ENCODE measurements at regions not wholly inside any gene's neighbourhood (a gene's known extent, or its start where the extent isn't known, plus 50 kb on each side); places are given as distances from the start of the nearest gene placed in this dataset.

DNA sequence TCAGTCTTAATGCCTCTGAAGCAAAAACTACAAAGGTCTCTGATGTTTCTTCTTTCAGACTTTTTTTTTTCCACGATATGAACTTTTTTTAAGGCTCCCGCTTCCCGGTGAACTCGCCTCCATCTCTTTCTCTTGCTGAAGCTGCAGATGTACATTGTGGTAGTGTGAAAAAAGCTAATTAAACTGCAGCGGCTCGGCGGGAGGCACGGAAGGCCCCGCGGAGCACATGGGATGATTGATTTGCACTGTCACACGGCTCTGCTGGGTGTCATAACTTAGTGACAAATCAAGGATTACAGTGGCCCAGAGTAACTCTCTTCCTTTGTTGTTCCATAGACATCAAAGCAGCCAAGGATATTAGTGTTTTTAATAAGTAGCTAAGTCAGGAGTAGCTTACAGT is 196.3 kb downstream of the AXIN2 start:
- no peak for DNase-seq (ENCODE audit: low read depth)

DNA sequence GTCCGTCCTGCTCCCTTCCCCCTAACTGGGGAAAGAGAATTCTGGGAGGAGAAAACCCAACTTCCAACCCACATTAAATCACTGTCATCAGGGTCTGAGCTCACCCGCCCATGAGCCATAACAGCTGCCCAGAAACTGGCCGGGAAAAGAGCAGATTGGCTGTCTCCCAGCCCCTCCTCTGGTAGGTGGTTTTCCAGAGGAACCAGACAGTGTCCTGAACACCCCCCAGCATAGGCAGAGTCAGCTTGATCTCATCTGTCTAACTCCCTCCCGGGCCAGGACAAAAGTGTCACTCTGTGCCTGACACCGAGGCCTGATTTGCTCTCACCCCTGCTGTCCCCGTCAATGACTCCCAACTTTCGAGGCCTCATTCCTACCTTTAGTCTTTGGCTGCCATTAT is 197.0 kb downstream of the AXIN2 start:
- DNase-seq (ENCODE audit: low read depth) = no peak

DNA sequence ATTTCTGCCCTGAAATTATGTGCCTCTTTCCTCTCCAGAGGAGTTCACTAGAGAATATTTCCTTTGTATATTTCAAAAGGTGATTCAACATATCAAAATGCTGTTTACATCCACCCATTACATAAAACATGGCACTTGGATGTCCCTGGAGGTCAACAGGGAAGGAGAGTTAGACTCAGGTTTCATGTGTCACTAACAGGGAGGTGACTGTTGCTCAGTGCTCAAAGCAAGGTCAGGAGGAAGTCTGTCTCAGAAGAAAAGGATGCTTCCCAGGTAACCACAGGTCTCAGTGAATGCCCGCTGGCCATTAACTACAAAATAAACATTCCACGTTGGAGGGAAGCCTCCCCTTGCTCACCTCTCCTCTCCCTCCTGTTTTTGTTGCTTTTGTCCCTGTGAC is 198.6 kb downstream of the AXIN2 start:
- DNase-seq (ENCODE audit: low read depth) = no peak

GRCh38 chr17:65360961-65361552 is 200.4 kb downstream of the AXIN2 start:
- DNase-seq (ENCODE audit: low read depth) = no peak

DNA sequence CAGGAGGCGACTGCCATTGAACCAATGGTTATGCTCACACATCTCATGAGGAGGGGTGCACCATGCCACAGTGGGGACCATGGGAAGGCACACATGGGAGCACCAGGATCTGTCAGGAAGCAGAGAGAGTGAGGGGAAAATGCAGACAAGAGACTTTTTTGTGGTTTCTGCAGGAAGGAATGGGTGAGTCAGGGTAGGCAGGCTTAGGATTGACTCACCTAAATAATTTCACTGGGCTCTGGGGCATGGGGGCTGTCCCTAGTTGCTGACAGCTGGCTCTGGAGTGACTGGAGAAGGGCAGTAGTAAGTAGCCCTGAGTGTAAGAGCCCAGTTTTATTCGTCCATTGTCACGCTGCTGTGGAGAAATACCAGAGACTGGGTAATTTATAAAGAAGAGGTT is 202.4 kb downstream of the AXIN2 start:
- DNase-seq (ENCODE audit: low read depth) = peak; percentile 0

GRCh38 chr17:65356536-65356935 is 204.9 kb downstream of the AXIN2 start:
- DNase-seq (ENCODE audit: low read depth) = no peak

DNA sequence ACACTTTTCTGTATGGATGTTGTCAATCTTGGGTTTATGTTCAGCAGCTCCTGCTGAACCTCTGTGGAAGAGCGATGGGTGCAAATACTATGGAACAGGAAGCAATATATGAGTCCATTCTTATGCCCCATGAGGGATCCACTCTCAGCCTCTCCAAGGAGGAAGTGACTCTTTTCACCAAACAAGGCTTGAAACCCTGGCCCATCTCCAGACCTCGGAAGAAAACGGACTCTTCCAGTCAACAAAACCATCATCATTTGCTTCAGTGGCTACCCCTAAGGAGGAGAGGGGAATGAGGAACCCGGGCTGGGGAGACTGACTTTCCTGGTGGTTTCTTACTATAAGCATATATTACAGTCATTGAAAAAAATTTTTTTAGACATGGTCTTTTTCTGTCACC is 206.2 kb downstream of the AXIN2 start:
- no peak for DNase-seq (ENCODE audit: low read depth)

DNA sequence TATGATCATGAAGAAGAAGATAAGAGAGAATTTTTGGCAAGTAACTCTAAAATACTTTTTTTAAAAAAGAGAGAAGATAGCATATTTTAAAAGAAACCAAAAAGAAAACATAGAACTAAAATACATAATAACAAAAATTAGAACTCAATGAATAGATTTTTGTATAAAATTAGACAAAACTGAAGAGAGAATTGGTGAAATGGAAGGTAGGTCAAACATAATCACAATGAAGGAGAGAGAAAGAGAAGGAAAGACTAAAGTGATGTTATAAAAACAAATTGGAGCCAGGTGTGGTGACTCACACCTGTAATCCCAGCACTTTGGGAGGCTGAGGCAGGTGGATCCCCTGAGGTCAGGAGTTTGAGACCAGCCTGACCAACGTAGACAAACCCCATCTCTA is 211.5 kb downstream of the AXIN2 start:
- no peak for DNase-seq (ENCODE audit: low read depth)

DNA sequence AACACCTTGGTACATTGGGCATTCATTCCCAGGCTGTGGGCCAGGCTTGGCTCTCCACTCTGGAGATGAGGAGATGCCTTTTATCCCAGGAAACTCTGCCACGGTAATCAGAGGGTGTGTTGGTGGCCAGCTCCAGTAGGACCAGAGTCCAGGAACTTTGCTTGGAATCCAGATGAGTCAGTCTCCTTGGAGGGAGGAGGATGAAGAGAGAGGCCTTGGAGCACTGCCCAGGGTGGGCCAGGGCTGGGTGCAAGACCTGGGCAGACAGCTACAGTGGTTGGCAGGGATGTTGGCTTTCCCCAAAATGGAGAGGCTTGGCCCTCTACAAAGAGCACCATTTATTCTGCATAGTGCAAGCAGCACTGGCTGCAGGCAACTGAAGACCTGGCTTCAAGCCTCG is 209.0 kb downstream of the RGS9 start:
- DNase-seq (ENCODE audit: low read depth) = no peak

DNA sequence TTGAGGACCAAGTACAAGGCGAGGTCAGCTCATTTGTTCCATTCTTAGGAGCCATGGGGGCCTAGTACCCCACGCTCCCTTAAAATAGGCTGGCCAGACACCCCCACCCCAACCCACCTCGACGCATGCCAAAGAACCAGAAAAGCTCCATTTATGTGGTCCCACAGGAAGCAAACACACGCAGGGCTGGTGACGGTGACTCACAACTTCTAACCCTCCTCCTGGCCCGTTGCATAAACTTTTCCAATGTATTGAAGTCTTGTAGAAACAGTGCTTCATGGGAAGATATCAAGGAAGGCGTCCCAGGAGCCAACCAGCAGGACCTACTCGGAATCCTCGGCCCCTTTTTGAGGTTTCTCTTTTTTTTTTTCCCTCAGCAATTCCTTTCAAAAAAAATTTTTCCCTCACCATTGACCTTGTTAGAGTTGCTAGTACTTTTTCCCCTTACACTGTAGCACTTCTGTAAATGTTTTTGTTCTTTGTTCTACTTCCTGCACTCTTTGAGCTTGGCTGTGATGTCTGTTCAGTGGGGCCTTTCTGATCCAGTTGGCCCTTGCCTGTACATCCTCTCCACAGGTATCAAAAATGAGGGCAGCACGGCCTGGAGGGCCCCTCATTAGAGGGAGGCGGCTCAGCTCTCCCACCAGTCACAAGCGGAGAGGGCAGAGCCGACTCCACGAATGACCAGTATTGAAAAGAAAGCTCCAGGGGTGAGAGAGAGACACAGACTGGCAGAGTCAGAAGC is 208.3 kb downstream of the RGS9 start:
- DNase-seq (ENCODE audit: low read depth) = no peak

- DNase-seq (ENCODE audit: low read depth) = no peak
These were observed 203.2 kb downstream of the RGS9 start for GRCh38 chr17:65340401-65340800.

GRCh38 chr17:65334406-65334805 is 197.2 kb downstream of the RGS9 start:
- DNase-seq (ENCODE audit: low read depth) = no peak

DNA sequence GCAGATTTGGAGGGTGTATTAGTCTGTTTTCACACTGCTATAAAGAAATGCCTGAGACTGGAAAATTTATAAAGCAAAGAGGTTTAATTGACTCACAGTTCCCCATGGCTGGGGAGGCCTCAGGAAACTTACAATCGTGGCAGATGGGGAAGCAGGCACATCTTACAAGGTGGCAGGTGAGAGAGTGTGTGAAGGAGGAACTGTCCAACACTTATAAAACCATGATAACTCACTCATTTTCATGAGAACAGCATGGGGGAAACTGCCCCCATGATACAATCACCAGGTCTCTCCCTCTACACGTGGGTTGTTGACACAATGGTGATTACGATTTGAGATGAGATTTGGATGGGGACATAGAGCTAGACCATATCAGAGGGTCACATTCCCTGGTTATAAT is 195.6 kb downstream of the RGS9 start:
- no peak for DNase-seq (ENCODE audit: low read depth)

GRCh38 chr17:65332375-65332774 is 195.2 kb downstream of the RGS9 start:
- DNase-seq (ENCODE audit: low read depth) = no peak

GRCh38 chr17:65328567-65328966 is 191.4 kb downstream of the RGS9 start:
- no peak for DNase-seq (ENCODE audit: low read depth)

DNA sequence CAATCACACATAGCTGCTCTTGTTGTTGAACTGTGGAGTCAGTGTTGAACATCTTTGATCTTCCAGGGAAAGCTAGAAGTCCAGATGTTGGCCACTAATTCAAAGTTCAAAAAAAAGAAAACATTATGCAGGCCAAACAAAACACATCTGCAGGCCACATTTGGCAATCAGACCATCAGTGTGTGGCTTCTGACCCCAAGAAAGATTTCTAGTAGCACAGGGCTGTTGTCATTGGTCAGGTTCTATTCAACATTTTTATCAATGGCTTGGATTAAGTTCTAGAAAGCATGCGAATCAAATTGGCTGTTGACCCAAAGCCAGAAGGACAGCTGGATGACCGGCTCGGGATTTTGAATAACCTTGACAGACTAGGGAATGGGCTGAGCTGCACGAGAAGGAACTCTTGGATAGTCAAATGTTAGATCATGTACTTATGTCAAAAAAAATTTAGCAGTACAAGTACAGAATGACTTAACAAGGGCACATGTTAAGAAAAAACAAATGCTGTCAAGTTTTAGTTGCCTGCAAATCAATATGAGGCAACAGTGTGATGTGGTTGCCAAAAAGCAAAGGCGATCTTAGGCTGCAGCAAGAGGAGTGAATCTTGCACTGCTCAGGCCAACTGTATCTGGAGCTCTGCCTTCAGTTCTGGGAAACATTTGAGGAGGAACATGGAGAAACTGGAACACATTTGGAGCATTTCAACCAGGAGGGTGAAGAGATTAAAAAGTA is 187.6 kb downstream of the RGS9 start:
- peak; percentile 61 for DNase-seq (ENCODE audit: low read depth)

DNA sequence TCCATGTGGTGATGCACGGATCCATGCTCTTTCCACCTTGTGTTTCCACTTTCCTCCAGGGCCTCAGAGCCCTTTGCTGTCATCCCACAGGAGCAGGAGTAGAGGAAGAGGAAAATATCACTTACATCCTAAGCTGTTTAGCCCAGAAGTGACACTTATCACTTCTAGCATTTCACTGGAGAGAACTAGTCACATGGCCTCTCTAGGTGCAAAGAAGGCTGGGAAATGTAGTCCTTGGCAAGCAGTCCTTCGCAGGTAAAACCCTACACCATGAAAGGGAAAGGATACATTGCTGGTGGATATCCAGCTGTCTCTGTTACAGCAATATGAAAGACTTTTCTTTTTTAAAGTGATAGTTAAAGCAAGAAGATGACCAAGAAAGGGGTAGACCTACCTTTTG is 185.9 kb downstream of the RGS9 start:
- DNase-seq (ENCODE audit: low read depth) = no peak

GRCh38 chr17:65320820-65321219 is 183.7 kb downstream of the RGS9 start:
- DNase-seq (ENCODE audit: low read depth) = no peak

DNA sequence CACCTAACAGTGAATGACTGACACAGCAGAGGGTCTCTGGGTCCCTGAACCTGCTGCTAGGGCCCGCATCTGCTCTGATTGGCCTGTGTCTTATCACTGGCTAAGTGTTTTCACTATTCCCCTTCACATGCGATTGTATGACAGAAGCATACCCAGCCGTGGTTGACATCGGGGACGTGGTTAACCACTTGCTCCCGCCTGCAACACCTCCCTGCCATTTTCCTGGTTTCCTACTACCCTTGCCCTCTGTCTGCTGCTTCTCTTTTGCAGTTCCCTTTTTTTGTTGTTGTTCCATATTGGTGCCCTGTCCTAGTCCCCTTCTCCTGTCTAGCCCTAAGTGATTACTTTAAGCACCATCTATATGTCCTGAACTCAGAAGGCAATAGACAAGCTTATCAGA is 177.0 kb downstream of the RGS9 start:
- no peak for DNase-seq (ENCODE audit: low read depth)

DNA sequence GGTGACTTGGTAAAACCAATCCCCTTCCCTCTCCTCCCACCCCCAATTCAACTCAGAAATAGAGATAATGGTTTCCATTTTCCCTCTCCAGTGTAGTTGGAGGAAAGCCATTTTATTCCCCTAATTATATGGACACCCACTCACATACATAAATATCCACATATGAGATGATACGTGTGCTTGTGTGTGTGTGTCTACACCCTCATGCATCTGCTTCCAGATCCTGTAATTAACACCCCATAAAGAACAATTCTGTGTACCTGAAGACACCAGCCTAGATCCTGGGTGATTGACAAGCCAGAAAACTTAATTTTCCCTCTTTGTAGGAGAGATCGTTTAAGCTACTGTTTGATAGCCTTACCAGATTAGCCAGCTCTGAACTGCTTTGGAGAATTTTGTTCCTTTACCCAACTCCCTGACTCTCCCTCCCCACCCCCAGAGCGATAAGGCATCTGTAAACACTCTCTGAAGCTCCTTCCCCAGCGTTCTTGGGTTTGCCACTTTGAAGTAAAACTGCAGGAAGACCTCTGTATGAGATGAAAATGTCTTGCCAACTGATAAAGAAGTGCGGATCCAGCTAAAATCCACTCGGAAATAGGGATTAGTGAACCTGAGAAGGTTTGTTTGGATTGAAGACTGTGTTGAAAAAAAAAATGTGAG is 175.7 kb downstream of the RGS9 start:
- no peak for DNase-seq (ENCODE audit: low read depth)

GRCh38 chr17:65311261-65311660 is 174.1 kb downstream of the RGS9 start:
- DNase-seq (ENCODE audit: low read depth) = no peak

- DNase-seq (ENCODE audit: low read depth) = no peak
These were observed 170.8 kb downstream of the RGS9 start for GRCh38 chr17:65307961-65308316.

Measured in fibroblast of the conjunctiva (primary cell).